RKO (cell line): ENCODE measurements at regions not wholly inside any gene's neighbourhood (a gene's known extent, or its start where the extent isn't known, plus 50 kb on each side); places are given as distances from the start of the nearest gene placed in this dataset.
A peak's percentile ranks its signal among the peaks of the same experiment; 100 is the strongest.

Experiments used
- DNase-seq: peaks from one replicate; pipeline ENCODE4 v3.0.0-alpha.2; 2016; ENCODE audit warnings: low spot score

- DNase-seq = no peak
Measured at GRCh38 chr2:8049176-8049575, 632.7 kb upstream of the ID2 start.

GRCh38 chr2:8049851-8050571 lies 631.8 kb upstream of the ID2 start:
- DNase-seq = no peak

GRCh38 chr2:8053216-8053615 lies 628.6 kb upstream of the ID2 start:
- no peak for DNase-seq

GRCh38 chr2:8054070-8054469 lies 627.8 kb upstream of the ID2 start:
- no peak for DNase-seq

- DNase-seq = no peak
Measured at GRCh38 chr2:8058652-8059051, 623.2 kb upstream of the ID2 start.

- no peak for DNase-seq
Measured at GRCh38 chr2:8059255-8059654, 622.6 kb upstream of the ID2 start.

GRCh38 chr2:8059794-8060193 lies 622.1 kb upstream of the ID2 start:
- DNase-seq = no peak

- no peak for DNase-seq
Measured at GRCh38 chr2:8061219-8061618, 620.6 kb upstream of the ID2 start.

GRCh38 chr2:8064603-8065002 lies 617.3 kb upstream of the ID2 start:
- no peak for DNase-seq

- DNase-seq = no peak
Measured at GRCh38 chr2:8065191-8065590, 616.7 kb upstream of the ID2 start.

- DNase-seq = no peak
Measured at GRCh38 chr2:8067784-8068336, 614.0 kb upstream of the ID2 start.

GRCh38 chr2:8072907-8073306 lies 608.9 kb upstream of the ID2 start:
- no peak for DNase-seq

GRCh38 chr2:8073916-8074315 lies 607.9 kb upstream of the ID2 start:
- no peak for DNase-seq

GRCh38 chr2:8076448-8077342 lies 605.2 kb upstream of the ID2 start:
- DNase-seq = no peak

- no peak for DNase-seq
Measured at GRCh38 chr2:8078705-8079104, 603.2 kb upstream of the ID2 start.

GRCh38 chr2:8080063-8080462 lies 601.8 kb upstream of the ID2 start:
- DNase-seq = no peak

- no peak for DNase-seq
Measured at GRCh38 chr2:8081130-8081529, 600.7 kb upstream of the ID2 start.

GRCh38 chr2:8082840-8083239 lies 599.0 kb upstream of the ID2 start:
- no peak for DNase-seq

- DNase-seq = no peak
Measured at GRCh38 chr2:8086357-8086756, 595.5 kb upstream of the ID2 start.

- peak; percentile 75 for DNase-seq
Measured at GRCh38 chr2:8086796-8087479, 594.9 kb upstream of the ID2 start.

GRCh38 chr2:8087480-8087840 lies 594.4 kb upstream of the ID2 start:
- no peak for DNase-seq

GRCh38 chr2:8088810-8089209 lies 593.0 kb upstream of the ID2 start:
- DNase-seq = no peak

GRCh38 chr2:8089596-8089995 lies 592.3 kb upstream of the ID2 start:
- DNase-seq = no peak
